ENCODE measurements at regions not wholly inside any gene's neighbourhood (a gene's known extent, or its start where the extent isn't known, plus 50 kb on each side); places are given as distances from the start of the nearest gene placed in this dataset.

DNA sequence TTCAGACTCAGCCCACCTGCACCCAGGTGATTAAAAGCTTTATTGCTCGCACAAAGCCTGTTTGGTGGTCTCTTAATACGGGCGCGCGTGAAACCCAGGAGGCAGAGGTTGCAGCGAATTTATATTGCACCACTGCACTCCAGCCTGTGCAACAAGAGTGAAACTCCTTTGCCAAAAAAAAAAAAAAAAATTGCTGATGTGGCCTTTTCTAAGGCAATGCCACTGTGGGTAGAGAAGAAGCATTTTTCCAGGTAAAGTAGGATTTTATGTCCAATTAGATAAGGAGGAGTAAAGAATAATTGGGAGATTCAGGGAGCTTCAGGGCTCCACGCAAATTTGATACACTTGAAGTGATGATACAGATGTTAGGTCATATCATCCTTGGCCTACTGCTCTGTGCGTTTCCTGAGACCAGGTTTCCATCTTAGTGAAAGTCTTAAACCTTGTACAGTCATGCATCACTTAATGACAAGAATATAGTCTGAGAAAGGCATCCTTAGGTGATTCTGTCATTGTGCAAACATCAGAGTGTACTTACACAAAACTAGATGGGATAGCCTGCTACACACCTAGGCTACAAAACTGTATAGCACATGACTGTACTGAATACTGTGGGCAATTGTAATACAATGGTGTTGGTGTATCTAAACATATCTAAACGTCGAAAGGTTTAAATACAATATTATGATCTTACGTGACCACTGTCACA is 150.9 kb downstream of the SPRY2 start:
- no peaks in the 10 kb centered on the region for H3K9me3 ChIP-seq
- H3K27ac ChIP-seq: no peak overlapping the region
- H3K27me3 ChIP-seq: no peaks in the 10 kb centered on the region
- H3K36me3 ChIP-seq: no peaks in the 10 kb centered on the region
- WGBS, 3 donors: 91 to 96% (median 94%) methylated on average over 11 of the region's 11 CpGs
- intact Hi-C loops (cut with DNase I): no loop called here
- TF ChIP-seq EP300 (IDR thresholded peaks at IDR 0.05) (no peak), POLR2A (IDR thresholded peaks at IDR 0.05) (no peak)
- TF ChIP-seq, protein P1, sequence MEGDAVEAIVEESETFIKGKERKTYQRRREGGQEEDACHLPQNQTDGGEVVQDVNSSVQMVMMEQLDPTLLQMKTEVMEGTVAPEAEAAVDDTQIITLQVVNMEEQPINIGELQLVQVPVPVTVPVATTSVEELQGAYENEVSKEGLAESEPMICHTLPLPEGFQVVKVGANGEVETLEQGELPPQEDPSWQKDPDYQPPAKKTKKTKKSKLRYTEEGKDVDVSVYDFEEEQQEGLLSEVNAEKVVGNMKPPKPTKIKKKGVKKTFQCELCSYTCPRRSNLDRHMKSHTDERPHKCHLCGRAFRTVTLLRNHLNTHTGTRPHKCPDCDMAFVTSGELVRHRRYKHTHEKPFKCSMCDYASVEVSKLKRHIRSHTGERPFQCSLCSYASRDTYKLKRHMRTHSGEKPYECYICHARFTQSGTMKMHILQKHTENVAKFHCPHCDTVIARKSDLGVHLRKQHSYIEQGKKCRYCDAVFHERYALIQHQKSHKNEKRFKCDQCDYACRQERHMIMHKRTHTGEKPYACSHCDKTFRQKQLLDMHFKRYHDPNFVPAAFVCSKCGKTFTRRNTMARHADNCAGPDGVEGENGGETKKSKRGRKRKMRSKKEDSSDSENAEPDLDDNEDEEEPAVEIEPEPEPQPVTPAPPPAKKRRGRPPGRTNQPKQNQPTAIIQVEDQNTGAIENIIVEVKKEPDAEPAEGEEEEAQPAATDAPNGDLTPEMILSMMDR (IDR thresholded peaks at IDR 0.05): no peak
- H3K4me1 ChIP-seq (ENCODE audit: insufficient read depth): no peaks in the 10 kb centered on the region
- no peak overlapping the region for H3K4me3 ChIP-seq
- no peak for DNase-seq

- no peaks in the 10 kb centered on the region for H3K4me1 ChIP-seq (ENCODE audit: insufficient read depth)
- 76 to 86% (median 84%) methylated on average over 8 of the region's 8 CpGs for WGBS, 3 donors
- no peak for TF ChIP-seq POLR2A (IDR thresholded peaks at IDR 0.05)
- no peak overlapping the region for H3K4me3 ChIP-seq
- no peaks in the 10 kb centered on the region for H3K36me3 ChIP-seq
- intact Hi-C loops (cut with DNase I): no loop called here
- no peaks in the 10 kb centered on the region for H3K27me3 ChIP-seq
- H3K9me3 ChIP-seq: no peaks in the 10 kb centered on the region
- DNase-seq: no peak
- no peak overlapping the region for H3K27ac ChIP-seq
These were observed 160.1 kb downstream of the SPRY2 start for GRCh38 chr13:80180740-80181355.

- Histone ChIP-seq H3K27ac (no peak overlapping the region), H3K36me3 (no peaks in the 10 kb centered on the region), H3K27me3 (no peaks in the 10 kb centered on the region), H3K4me1 (ENCODE audit: insufficient read depth) (no peaks in the 10 kb centered on the region), H3K4me3 (no peak overlapping the region), H3K9me3 (no peaks in the 10 kb centered on the region)
- WGBS, 3 donors: 78 to 79% (median 78%) methylated on average over 3 of the region's 3 CpGs
- DNase-seq: no peak
- intact Hi-C loops (cut with DNase I): no loop called here
- TF ChIP-seq POLR2A (IDR thresholded peaks at IDR 0.05): no peak
- no peak for TF ChIP-seq EP300 (IDR thresholded peaks at IDR 0.05)
- TF ChIP-seq, protein P1 (IDR thresholded peaks at IDR 0.05): no peak
These were observed 163.6 kb downstream of the SPRY2 start for GRCh38 chr13:80177327-80177726.

- WGBS, 3 donors: 51 to 57% (median 55%) methylated on average over 2 of the region's 2 CpGs
- Histone ChIP-seq H3K4me1 (ENCODE audit: insufficient read depth) (no peaks in the 10 kb centered on the region), H3K9me3 (no peaks in the 10 kb centered on the region), H3K36me3 (no peaks in the 10 kb centered on the region), H3K27me3 (no peaks in the 10 kb centered on the region), H3K4me3 (no peak overlapping the region), H3K27ac (no peak overlapping the region)
- intact Hi-C loops (cut with DNase I): no loop called here
- no peak for DNase-seq
- TF ChIP-seq EP300 (IDR thresholded peaks at IDR 0.05) (no peak), POLR2A (IDR thresholded peaks at IDR 0.05) (no peak)
- TF ChIP-seq, protein P1 (IDR thresholded peaks at IDR 0.05): no peak
These were observed 167.7 kb downstream of the SPRY2 start for GRCh38 chr13:80173224-80173623.

DNA sequence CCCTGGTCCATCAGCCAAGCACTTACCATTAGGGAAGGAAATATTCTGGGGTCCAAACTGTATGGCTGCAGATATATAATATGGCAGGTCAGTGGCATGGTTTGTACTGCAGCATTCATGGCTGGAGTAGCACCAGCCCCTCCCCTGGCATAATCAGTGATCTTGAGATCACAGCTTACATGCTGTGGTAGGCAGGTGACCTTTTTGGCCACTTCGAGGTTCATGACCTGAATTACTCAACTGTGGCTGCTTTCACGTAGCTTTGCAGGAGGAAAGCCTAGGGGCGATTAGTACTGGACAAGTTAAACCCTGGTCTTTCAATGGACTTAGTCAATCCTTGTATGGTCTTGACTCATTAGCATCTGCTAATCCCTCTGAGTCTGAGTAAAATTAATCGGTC is 169.8 kb downstream of the SPRY2 start:
- TF ChIP-seq EP300 (IDR thresholded peaks at IDR 0.05) (no peak), POLR2A (IDR thresholded peaks at IDR 0.05) (no peak)
- TF ChIP-seq, protein P1 (IDR thresholded peaks at IDR 0.05): no peak
- WGBS, 3 donors: 89 to 94% (median 93%) methylated on average over 4 of the region's 4 CpGs
- Histone ChIP-seq H3K4me1 (ENCODE audit: insufficient read depth) (no peaks in the 10 kb centered on the region), H3K27me3 (no peaks in the 10 kb centered on the region), H3K27ac (no peak overlapping the region), H3K9me3 (no peaks in the 10 kb centered on the region), H3K4me3 (no peak overlapping the region), H3K36me3 (no peaks in the 10 kb centered on the region)
- no peak for DNase-seq
- intact Hi-C loops (cut with DNase I): no loop called here

All from ovary (tissue), 7 donors.